Lower leg skin (tissue), 3 donors: ENCODE measurements at regions not wholly inside any gene's neighbourhood (a gene's known extent, or its start where the extent isn't known, plus 50 kb on each side); places are given as distances from the start of the nearest gene placed in this dataset.

Source experiments
- CTCF ChIP-seq, 3 donors: fragments of 450-650 bp; IDR thresholded peaks; one replicate each; pipeline ENCODE4 v1.5.1; 2016; ENCODE audit warnings: antibody characterized with exemption in 3 of 3, mild to moderate bottlenecking in 3 of 3, moderate library complexity in 2 of 3
- POLR2A ChIP-seq, 2 donors: fragments of 450-650 bp; IDR thresholded peaks; one replicate each; pipeline ENCODE4 v1.6.1; 2016 to 2017; ENCODE audit warnings: antibody characterized with exemption in 2 of 2, mild to moderate bottlenecking in 1 of 2, moderate library complexity in 1 of 2

GRCh38 chr13:19089315-19089714 is 92.3 kb downstream of the TUBA3C start:
- TF ChIP-seq CTCF (IDR thresholded peaks at IDR 0.05), result no peak
- no peak for TF ChIP-seq POLR2A (IDR thresholded peaks at IDR 0.05)
